ENCODE measurements at regions not wholly inside any gene's neighbourhood (a gene's known extent, or its start where the extent isn't known, plus 50 kb on each side); places are given as distances from the start of the nearest gene placed in this dataset.
"Not testable (repeated sequence)": the region's sequence is repeated elsewhere in the genome, so short reads cannot be mapped to it uniquely, and the experiment has no call there.

GRCh38 chr2:95654897-95655296 is 63.1 kb downstream of the TRIM43 start:
- not testable (repeated sequence) for DNase-seq

GRCh38 chr2:95656553-95656952 is 64.8 kb downstream of the TRIM43 start:
- DNase-seq, result not testable (repeated sequence)

- not testable (repeated sequence) for DNase-seq
Observed at GRCh38 chr2:95657937-95658336, 66.1 kb downstream of the TRIM43 start.

GRCh38 chr2:95660766-95661562 is 69.2 kb downstream of the TRIM43 start:
- not testable (repeated sequence) for DNase-seq

GRCh38 chr2:95663471-95664441 is 72.0 kb downstream of the TRIM43 start:
- not testable (repeated sequence) for DNase-seq

GRCh38 chr2:95666636-95667035 is 74.8 kb downstream of the TRIM43 start:
- not testable (repeated sequence) for DNase-seq

GRCh38 chr2:95667480-95667879 is 75.7 kb downstream of the TRIM43 start:
- DNase-seq, result no peak

GRCh38 chr2:95668934-95669333 is 77.1 kb downstream of the TRIM43 start:
- not testable (repeated sequence) for DNase-seq

- DNase-seq, result no peak
Observed at GRCh38 chr2:95669441-95669991, 77.7 kb downstream of the TRIM43 start.

- no peak for DNase-seq
Observed at GRCh38 chr2:95670167-95670566, 78.4 kb downstream of the TRIM43 start.

- no peak for DNase-seq
Observed at GRCh38 chr2:95670686-95671085, 78.9 kb downstream of the TRIM43 start.

- DNase-seq, result not testable (repeated sequence)
Observed at GRCh38 chr2:95671171-95671570, 79.4 kb downstream of the TRIM43 start.

GRCh38 chr2:95671992-95672391 is 80.2 kb downstream of the TRIM43 start:
- not testable (repeated sequence) for DNase-seq

- DNase-seq, result not testable (repeated sequence)
Observed at GRCh38 chr2:95672500-95672899, 80.7 kb downstream of the TRIM43 start.

- no peak for DNase-seq
Observed at GRCh38 chr2:95674186-95674585, 82.4 kb downstream of the TRIM43 start.

- not testable (repeated sequence) for DNase-seq
Observed at GRCh38 chr2:95676573-95676972, 84.8 kb downstream of the TRIM43 start.

GRCh38 chr2:95677346-95677745 is 85.5 kb downstream of the TRIM43 start:
- no peak for DNase-seq

GRCh38 chr2:95677833-95678232 is 86.0 kb downstream of the TRIM43 start:
- DNase-seq, result not testable (repeated sequence)

GRCh38 chr2:95681158-95681557 is 89.4 kb downstream of the TRIM43 start:
- DNase-seq, result not testable (repeated sequence)

GRCh38 chr2:95681589-95682081 is 89.8 kb downstream of the TRIM43 start:
- DNase-seq, result not testable (repeated sequence)

GRCh38 chr2:95682889-95683517 is 91.2 kb downstream of the TRIM43 start:
- not testable (repeated sequence) for DNase-seq

- no peak for DNase-seq
Observed at GRCh38 chr2:95685513-95685912, 93.7 kb downstream of the TRIM43 start.
